Trophoblast cell (in vitro differentiated cells and primary cell): ENCODE measurements at regions not wholly inside any gene's neighbourhood (a gene's known extent, or its start where the extent isn't known, plus 50 kb on each side); places are given as distances from the start of the nearest gene placed in this dataset.
A peak's percentile ranks its signal among the peaks of the same experiment; 100 is the strongest.

Experiments
- DNase-seq, 2 donors: peaks; one replicate each; pipeline ENCODE4 v3.0.0-alpha.2; 2016
- H2AFZ ChIP-seq: 2 replicates; pipeline ENCODE4 v1.6.1; 2013; ENCODE audit warnings: low read length, moderate library complexity, mild to moderate bottlenecking; ENCODE audit not compliant: insufficient read depth, poor library complexity
- H2AK5ac ChIP-seq: 2 replicates; pipeline ENCODE4 v1.6.1; 2013; ENCODE audit warnings: mild to moderate bottlenecking, low read length
- H2BK120ac ChIP-seq: 2 replicates; pipeline ENCODE4 v1.6.1; 2013; ENCODE audit warnings: low read length, mild to moderate bottlenecking, moderate library complexity; ENCODE audit not compliant: insufficient read depth, poor library complexity
- H2BK12ac ChIP-seq: 2 replicates; pipeline ENCODE4 v1.6.1; 2013; ENCODE audit warnings: mild to moderate bottlenecking, low read length, moderate library complexity
- H2BK5ac ChIP-seq: 2 replicates; pipeline ENCODE4 v1.6.1; 2013; ENCODE audit warnings: low read length, low read depth, moderate library complexity, mild to moderate bottlenecking; ENCODE audit not compliant: poor library complexity
- H3K14ac ChIP-seq: 2 replicates; pipeline ENCODE4 v1.6.1; 2013; ENCODE audit warnings: mild to moderate bottlenecking, low read length
- H3K18ac ChIP-seq: 2 replicates; pipeline ENCODE4 v1.6.1; 2013; ENCODE audit warnings: mild to moderate bottlenecking, low read length
- H3K23ac ChIP-seq: 2 replicates; pipeline ENCODE4 v1.6.1; 2013; ENCODE audit warnings: low read length
- H3K27ac ChIP-seq: 2 replicates; pipeline ENCODE4 v1.5.1; 2013; ENCODE audit warnings: low read depth, mild to moderate bottlenecking, inconsistent platforms, low read length, moderate library complexity
- H3K27me3 ChIP-seq: 2 replicates; pipeline ENCODE4 v1.6.1; 2013; ENCODE audit warnings: inconsistent platforms, mild to moderate bottlenecking, low read length, moderate library complexity; ENCODE audit not compliant: insufficient read depth
- H3K36me3 ChIP-seq, 2 experiments: 1 replicate in 1 of 2; 2 replicates in 1 of 2; pipeline ENCODE4 v1.6.1; 2013; ENCODE audit warnings: low read length in 2 of 2, mild to moderate bottlenecking in 2 of 2, moderate library complexity in 1 of 2; ENCODE audit not compliant: insufficient read depth in 2 of 2, control insufficient read depth in 1 of 2
- H3K4ac ChIP-seq: 2 replicates; pipeline ENCODE4 v1.6.1; 2013; ENCODE audit warnings: low read depth, mild to moderate bottlenecking, low read length, moderate library complexity
- H3K4me1 ChIP-seq, 2 experiments: 1 replicate in 1 of 2; 2 replicates in 1 of 2; pipeline ENCODE4 v1.6.1; 2013; ENCODE audit warnings: low read length in 2 of 2, mild to moderate bottlenecking in 2 of 2, moderate library complexity in 1 of 2; ENCODE audit not compliant: insufficient read depth in 2 of 2, control insufficient read depth in 1 of 2
- H3K4me2 ChIP-seq: 2 replicates; pipeline ENCODE4 v1.6.1; 2013; ENCODE audit warnings: inconsistent platforms, mild to moderate bottlenecking, low read length, moderate library complexity
- H3K4me3 ChIP-seq: 2 replicates; pipeline ENCODE4 v1.5.1; 2013; ENCODE audit warnings: mild to moderate bottlenecking, low read depth, low read length, inconsistent platforms
- H3K79me1 ChIP-seq: one replicate; pipeline ENCODE4 v1.6.1; 2013; ENCODE audit warnings: low read length
- H3K79me2 ChIP-seq: 2 replicates; pipeline ENCODE4 v1.6.1; 2013; ENCODE audit warnings: low read length, mild to moderate bottlenecking; ENCODE audit not compliant: control insufficient read depth, insufficient read depth, poor library complexity
- H3K9ac ChIP-seq: 2 replicates; pipeline ENCODE4 v1.6.1; 2013; ENCODE audit warnings: mild to moderate bottlenecking, low read length
- H3K9me3 ChIP-seq: 2 replicates; pipeline ENCODE4 v1.6.1; 2013; ENCODE audit warnings: low read depth, mild to moderate bottlenecking, control low read depth, inconsistent platforms, low read length; ENCODE audit not compliant: insufficient read depth
- H4K12ac ChIP-seq: 2 replicates; pipeline ENCODE4 v1.6.1; 2013; ENCODE audit warnings: low read depth, mild to moderate bottlenecking, low read length, moderate library complexity
- H4K8ac ChIP-seq: 2 replicates; pipeline ENCODE4 v1.6.1; 2013; ENCODE audit warnings: low read depth, mild to moderate bottlenecking, low read length, moderate library complexity
- H4K91ac ChIP-seq: one replicate; pipeline ENCODE4 v1.6.1; 2013; ENCODE audit warnings: low read depth, mild to moderate bottlenecking, low read length, moderate library complexity
- WGBS: extraction: QIAGEN DNeasy Blood & Tissue Kit; methylation state at CpG from one replicate; pipeline ENCODE4 v1.1.7; 2013; ENCODE audit warnings: missing lambda C conversion rate; ENCODE audit not compliant: insufficient read length, insufficient coverage; ENCODE audit errors: extremely low coverage; 5-methylcytosine and 5-hydroxymethylcytosine counted together

- no peaks in the 10 kb centered on the region for H3K4me1 ChIP-seq
- H4K12ac ChIP-seq: no peak overlapping the region
- peak overlapping the region; percentile 84 for H3K4me2 ChIP-seq
- H3K27ac ChIP-seq: peak overlapping the region; percentile 100
- H3K9me3 ChIP-seq: no peaks in the 10 kb centered on the region
- no peak overlapping the region for H3K14ac ChIP-seq
- WGBS: no CpG with 5 or more reads among the region's 49 CpGs
- peaks cover 7% of the 10 kb centered on the region for H3K79me1 ChIP-seq
- peak overlapping the region; percentile 100 for H3K4me3 ChIP-seq
- no peaks in the 10 kb centered on the region for H3K36me3 ChIP-seq
- no peaks in the 10 kb centered on the region for H3K27me3 ChIP-seq
- no peak overlapping the region for H2AK5ac ChIP-seq
- no peak overlapping the region for H3K18ac ChIP-seq
- H3K9ac ChIP-seq: peak overlapping the region; percentile 100
- no peak overlapping the region for H3K4ac ChIP-seq
- no peak overlapping the region for H2BK12ac ChIP-seq
- peaks cover 7% of the 10 kb centered on the region for H3K79me2 ChIP-seq
- no peak overlapping the region for H2BK5ac ChIP-seq
- peak overlapping the region; percentile 99 for H4K91ac ChIP-seq
- no peak overlapping the region for H2BK120ac ChIP-seq
- DNase-seq: peak; percentile 99
- peak overlapping the region; percentile 40 for H4K8ac ChIP-seq
- no peak overlapping the region for H2AFZ ChIP-seq
- no peak overlapping the region for H3K23ac ChIP-seq
These were observed 81.5 kb downstream of the PTPDC1 start for GRCh38 chr9:94165592-94166235.

GRCh38 chr9:94166236-94166975 lies 82.1 kb downstream of the PTPDC1 start:
- WGBS: no CpG with 5 or more reads among the region's 96 CpGs
- H2AK5ac ChIP-seq: peak overlapping the region; percentile 92

GRCh38 chr9:94166976-94167346 lies 82.7 kb downstream of the PTPDC1 start:
- Histone ChIP-seq H3K9ac (peak overlapping the region; percentile 94), H3K79me1 (peaks cover 7% of the 10 kb centered on the region), H3K4me1 (no peaks in the 10 kb centered on the region), H3K27ac (peak overlapping the region; percentile 86), H2BK5ac (peak overlapping the region; percentile 76), H4K91ac (peak overlapping the region; percentile 93), H3K14ac (peak overlapping the region; percentile 92), H2BK120ac (peak overlapping the region; percentile 70), H2AFZ (peak overlapping the region; percentile 82), H3K27me3 (no peaks in the 10 kb centered on the region), H3K9me3 (no peaks in the 10 kb centered on the region), H3K18ac (peak overlapping the region; percentile 91), H4K8ac (peak overlapping the region; percentile 63), H2BK12ac (no peak overlapping the region), H3K4me2 (peak overlapping the region; percentile 44), H3K79me2 (peaks cover 12% of the 10 kb centered on the region), H3K4me3 (peak overlapping the region; percentile 83), H3K36me3 (peaks cover 4 to 5% of the 10 kb centered on the region in 2 experiments), H3K23ac (no peak overlapping the region), H2AK5ac (peak overlapping the region; percentile 57), H4K12ac (peak overlapping the region; percentile 73), H3K4ac (peak overlapping the region; percentile 57)
- DNase-seq: peak; percentile 80 to 89
- no CpG with 5 or more reads among the region's 23 CpGs for WGBS

More at GRCh38 chr9:94166236-94166975, 82.1 kb downstream of the PTPDC1 start:
- Histone ChIP-seq H3K18ac (peak overlapping the region; percentile 91), H3K4ac (peak overlapping the region; percentile 91), H4K91ac (peak overlapping the region; percentile 99), H2BK120ac (peak overlapping the region; percentile 98), H3K9ac (peak overlapping the region; percentile 100), H3K23ac (peak overlapping the region; percentile 89), H3K79me1 (peaks cover 7% of the 10 kb centered on the region), H3K4me3 (peak overlapping the region; percentile 100), H3K27me3 (no peaks in the 10 kb centered on the region), H3K4me1 (no peaks in the 10 kb centered on the region), H3K36me3 (peaks cover 1 to 3% of the 10 kb centered on the region in 2 experiments), H3K79me2 (peaks cover 9% of the 10 kb centered on the region), H3K4me2 (peak overlapping the region; percentile 62), H2AFZ (peak overlapping the region; percentile 90), H3K9me3 (no peaks in the 10 kb centered on the region), H2BK5ac (peak overlapping the region; percentile 99), H3K27ac (peak overlapping the region; percentile 100), H2BK12ac (peak overlapping the region; percentile 42), H4K12ac (peak overlapping the region; percentile 98), H4K8ac (peak overlapping the region; percentile 97), H3K14ac (peak overlapping the region; percentile 99)
- peak; percentile 98 for DNase-seq

- Histone ChIP-seq H3K4ac (no peak overlapping the region), H3K36me3 (peaks cover 4 to 5% of the 10 kb centered on the region in 2 experiments), H2BK12ac (no peak overlapping the region), H3K9me3 (no peaks in the 10 kb centered on the region), H3K4me3 (peak overlapping the region; percentile 83), H2AFZ (no peak overlapping the region), H3K27ac (peak overlapping the region; percentile 86), H4K12ac (no peak overlapping the region), H4K8ac (no peak overlapping the region), H3K23ac (no peak overlapping the region), H3K9ac (peak overlapping the region; percentile 94), H3K79me1 (peaks cover 7% of the 10 kb centered on the region), H3K79me2 (peaks cover 12% of the 10 kb centered on the region), H2BK120ac (no peak overlapping the region), H3K18ac (no peak overlapping the region), H4K91ac (no peak overlapping the region), H2BK5ac (no peak overlapping the region), H2AK5ac (no peak overlapping the region), H3K27me3 (no peaks in the 10 kb centered on the region), H3K4me1 (no peaks in the 10 kb centered on the region), H3K14ac (no peak overlapping the region), H3K4me2 (peak overlapping the region; percentile 64)
- no CpG with 5 or more reads among the region's 5 CpGs for WGBS
- DNase-seq: no peak
These were observed 83.2 kb downstream of the PTPDC1 start for GRCh38 chr9:94167376-94167890.
